Panc1 (cell line): ENCODE measurements at regions not wholly inside any gene's neighbourhood (a gene's known extent, or its start where the extent isn't known, plus 50 kb on each side); places are given as distances from the start of the nearest gene placed in this dataset.

Experiments used
- CTCF ChIP-seq: fragments of 450-650 bp; IDR thresholded peaks from 2 replicates; pipeline ENCODE4 v1.5.1; 2017; ENCODE audit warnings: mild to moderate bottlenecking
- TCF7L2 ChIP-seq: IDR thresholded peaks from 2 replicates; pipeline ENCODE4 v1.6.1; 2011; ENCODE audit warnings: mild to moderate bottlenecking, low read depth, low read length, inconsistent platforms

- TF ChIP-seq CTCF (no peak), TCF7L2 (no peak)
Measured at GRCh38 chr10:3684891-3685290, 100.1 kb downstream of the KLF6 start.
